Fibroblast of skin of right quadriceps (primary cell): ENCODE measurements at regions not wholly inside any gene's neighbourhood (a gene's known extent, or its start where the extent isn't known, plus 50 kb on each side); places are given as distances from the start of the nearest gene placed in this dataset.
A peak's percentile ranks its signal among the peaks of the same experiment; 100 is the strongest.

Experiments used
- DNase-seq: peaks from one replicate; pipeline ENCODE4 v3.0.0-alpha.2; 2013

DNA sequence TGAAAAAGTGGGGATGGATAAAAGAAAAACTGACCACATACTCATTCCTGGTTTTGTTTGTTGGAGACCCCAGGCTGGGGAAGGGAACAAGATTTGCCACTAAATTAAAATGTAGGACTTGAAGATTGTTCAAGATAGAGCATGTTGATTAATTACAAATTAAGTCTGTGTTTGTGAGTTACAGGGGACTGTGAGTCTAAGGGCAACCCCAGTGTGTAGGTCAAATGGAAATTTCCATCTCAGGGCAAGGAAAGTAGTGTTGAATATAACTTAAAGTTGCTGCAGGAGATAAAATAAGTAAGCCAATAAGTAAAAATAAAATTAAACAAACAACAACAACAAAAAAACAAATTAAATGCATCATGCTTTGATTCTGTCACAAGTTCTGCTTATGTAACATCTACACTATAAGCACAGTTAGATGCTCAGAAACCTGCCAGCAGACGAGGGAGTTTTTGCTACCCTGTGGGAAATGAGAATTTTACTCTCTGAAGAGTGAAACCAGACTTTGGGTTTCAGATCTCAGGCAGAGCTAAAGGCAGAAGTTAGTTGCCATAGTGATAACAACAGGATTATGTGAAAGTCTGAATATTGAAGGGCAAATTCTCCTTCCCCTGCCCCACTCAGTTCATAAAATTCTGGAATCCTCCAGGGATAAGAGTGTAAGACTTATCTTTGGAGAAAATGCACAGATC is 352.3 kb downstream of the GRXCR1 start:
- no peak for DNase-seq

DNA sequence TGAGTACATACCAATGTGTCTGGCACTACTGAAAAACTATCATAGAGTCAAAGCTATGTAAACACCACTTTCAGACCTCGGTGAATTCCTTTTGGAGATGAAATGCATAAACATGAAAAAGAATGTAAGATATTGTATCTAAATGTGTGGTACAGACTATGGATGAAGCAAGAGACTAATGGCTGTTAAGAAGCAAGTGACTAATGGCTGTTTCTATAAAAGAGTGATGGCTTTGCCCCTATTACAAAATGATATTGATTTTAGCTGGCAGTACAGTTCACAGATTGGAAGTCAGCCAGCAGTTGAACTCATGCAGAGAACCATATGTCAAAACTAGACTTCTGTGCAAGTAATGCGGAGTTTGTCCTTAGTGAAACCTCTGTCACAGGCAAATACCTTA is 359.3 kb downstream of the GRXCR1 start:
- peak; percentile 29 for DNase-seq

DNA sequence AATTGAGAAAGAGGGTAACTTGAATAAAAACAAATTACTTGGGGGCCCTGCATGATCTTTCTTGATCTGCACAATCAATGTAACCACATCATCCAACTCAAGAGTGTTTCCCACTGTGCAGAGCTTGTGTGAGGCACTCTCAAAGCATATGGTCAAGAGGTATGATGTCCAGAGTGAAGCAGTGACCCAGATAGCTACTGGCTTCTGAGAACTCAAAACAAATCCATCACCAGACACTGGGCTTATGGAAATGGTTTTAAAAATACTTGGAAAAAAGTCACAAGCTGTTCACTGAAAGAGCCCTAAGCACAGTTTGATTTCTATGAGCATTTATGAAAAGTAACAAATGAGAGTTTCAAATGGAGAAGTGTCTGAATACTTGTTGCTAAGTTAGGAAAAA is 361.0 kb downstream of the GRXCR1 start:
- no peak for DNase-seq

DNA sequence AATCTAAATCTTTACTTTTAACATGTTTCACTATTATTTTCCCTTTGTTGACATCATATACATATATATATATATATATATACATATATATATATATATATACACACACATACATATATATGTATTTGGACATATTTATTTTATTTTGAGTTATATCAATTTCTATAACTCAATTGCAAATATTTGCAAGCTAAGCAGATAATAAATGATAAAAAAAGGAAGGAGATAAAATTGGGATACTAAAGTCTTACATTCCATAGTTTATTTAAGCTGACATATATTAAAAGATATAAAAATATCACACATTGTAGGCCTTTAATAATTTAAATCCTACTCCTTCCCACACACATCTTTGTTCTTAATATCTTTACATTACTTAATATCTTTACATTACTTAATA is 372.2 kb downstream of the GRXCR1 start:
- DNase-seq = no peak

DNA sequence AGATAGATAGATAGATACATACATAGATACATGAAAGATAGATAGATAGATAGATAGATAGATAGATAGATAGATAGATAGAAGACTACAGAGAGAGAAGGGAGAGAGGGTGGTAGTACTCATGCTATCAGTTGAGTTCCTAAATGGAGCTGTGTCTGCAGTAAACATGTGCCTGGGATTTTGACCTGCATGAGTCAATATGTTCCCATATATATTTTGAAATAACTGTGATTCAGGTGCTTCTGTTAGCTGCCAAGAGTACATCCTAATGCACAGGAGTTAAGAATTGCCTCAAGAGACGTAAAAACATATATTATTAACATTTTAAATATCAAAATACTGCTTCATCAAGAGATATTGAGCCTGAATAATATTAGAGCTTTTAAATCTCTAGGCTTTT is 379.4 kb downstream of the GRXCR1 start:
- DNase-seq = no peak

DNA sequence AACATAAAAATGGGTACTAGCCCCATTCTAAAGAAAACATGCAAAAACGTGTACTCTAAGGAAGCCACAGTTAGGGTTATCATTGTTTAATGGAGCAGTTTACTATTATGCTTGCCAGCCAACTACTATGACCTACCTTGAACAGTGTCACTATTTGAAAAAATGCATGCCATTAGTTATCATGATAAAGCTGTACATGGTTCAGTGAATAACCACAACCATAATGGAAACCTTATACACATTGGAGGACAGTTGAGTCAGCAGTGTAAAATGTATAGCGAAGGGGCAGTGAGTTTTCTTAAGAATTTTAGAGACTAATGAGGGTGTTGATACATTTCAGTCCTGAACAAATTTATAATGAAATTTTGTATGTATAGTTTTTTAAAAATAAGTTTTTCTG is 381.9 kb downstream of the GRXCR1 start:
- DNase-seq = peak; percentile 1

DNA sequence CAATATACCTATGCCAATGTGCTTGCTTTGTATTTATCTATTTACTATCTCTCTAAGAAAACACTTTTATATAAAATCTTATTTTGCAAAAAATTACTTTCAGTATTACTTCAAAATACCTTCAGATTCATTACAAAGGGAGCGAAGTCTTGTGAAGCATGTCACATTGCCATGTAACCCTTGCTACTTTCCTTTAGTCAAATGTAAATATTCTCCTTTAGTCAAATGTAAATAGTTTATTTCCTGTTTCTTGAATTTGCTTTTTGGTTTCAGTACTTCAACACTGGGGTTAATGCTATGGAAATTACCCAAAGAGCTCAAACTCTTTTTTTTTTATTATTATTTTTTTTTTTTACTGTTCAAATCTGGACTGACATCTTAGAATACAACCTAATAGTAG is 383.3 kb downstream of the GRXCR1 start:
- DNase-seq = no peak

DNA sequence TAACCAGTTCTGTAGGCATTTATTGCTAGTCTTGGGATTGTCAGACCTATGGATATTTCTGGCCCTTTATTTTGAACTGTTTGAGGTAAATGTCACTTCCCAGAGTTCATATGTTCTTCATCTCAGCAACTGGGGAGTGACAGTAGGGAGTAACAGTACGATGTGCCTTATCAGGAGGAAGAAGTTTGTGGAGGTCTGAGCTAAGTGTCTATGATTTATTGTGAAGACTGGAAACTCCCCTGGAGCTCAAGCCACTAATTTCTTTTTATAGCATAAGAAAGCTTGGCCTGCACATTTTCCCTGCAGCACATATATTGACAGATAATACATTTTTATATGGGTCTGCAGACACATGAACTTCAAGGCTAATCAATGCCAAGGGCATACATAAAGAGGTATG is 383.8 kb downstream of the GRXCR1 start:
- peak; percentile 9 for DNase-seq

DNA sequence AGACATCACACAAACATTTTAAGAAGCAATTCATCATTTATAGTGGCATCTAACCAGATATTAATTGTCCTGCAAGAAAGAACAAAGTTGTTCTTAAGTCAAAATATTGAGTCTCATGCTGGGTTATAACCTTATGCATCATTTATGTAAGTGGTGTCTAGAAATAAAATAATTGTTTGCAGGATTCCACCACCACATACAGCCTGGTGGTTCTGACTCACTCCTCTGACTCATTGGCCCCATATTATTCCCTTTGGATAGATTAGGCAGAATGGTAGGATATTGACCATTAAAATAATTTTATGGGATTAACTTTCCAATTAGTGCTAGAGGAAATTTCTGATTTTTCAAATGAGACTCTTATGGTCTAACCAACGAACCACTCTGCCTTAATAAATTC is 384.5 kb downstream of the GRXCR1 start:
- DNase-seq = peak; percentile 68

DNA sequence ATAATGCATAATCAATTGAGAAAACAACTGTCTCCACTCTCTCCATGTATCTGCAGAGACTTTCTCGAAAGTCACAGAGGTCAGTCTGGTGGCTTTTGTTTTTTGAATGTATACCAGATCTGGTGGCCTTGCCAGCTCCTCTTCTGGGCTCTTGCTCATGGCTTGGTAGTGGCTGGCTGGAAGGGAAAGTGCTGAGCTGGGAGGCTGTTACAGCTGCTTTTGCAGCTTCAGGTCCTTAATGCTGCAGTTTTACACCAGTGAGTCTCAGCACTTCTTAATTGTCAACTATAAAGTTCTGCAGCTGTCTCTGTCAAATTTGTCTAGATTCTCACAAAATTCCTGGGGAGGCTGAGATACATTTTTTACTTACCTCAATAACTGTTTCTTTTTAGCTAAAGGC is 390.0 kb downstream of the GRXCR1 start:
- no peak for DNase-seq

DNA sequence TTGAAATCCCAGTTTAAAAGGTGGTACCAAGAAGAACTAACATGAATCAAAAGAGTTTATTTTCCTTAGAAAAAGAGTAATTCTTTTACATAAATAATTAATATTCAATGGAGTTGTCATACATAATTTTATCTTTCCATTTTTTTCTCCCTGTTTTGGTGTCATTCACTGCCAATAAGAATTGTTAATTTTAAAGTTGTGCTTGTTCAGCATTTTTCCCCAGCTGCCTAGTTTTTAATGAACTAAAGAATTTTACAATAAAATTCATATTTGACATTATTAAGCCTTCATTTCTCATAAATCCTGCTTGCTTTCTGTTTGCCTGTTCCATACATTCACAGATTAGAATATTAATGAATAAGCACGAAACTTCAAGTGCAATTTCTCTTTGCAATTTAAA is 393.6 kb downstream of the GRXCR1 start:
- DNase-seq = no peak

DNA sequence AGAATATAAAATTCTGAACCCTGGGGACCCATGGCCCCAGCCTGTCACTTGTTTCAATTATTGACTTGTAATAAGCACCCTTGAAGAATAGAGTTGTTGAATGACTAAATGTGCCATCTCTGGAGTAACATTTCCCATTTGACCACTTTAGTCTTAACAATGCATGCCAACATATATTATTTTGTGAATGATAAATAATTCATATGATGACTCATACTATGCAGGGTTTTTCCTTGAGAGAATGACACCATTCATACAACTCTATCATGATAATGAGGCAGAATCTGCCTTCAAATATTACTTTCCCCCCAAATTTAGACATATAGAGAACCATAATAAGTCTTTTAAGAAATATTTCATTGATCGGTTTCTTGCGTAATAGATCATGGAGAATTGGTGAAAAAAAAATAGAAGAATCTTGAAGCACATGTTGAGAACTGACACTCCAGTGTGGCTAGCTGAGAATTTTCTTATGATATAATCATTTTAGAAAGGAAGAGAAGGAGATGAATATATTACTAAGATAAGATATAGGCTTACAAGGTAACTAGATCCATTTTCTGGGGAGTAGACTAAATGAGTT is 404.5 kb downstream of the GRXCR1 start:
- DNase-seq = no peak

DNA sequence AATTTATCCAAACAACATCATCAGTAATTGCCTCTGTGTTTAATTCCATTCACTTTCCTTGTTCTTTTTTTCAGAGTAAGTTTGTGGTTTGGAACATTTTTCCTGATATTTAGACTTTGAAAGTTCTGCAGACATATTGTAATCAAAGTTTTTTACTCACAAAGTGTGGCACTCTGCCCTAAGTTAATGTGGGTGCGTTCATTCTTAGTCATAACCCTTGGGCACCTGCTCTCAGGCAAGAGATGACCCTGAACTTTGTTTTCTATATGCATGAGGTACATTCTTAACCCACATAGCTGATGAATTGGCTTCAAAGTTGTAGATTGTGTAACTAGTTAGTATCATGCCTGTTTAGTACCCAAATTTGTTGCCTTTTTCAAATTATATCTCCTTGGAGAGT is 424.3 kb downstream of the GRXCR1 start:
- DNase-seq = no peak

DNA sequence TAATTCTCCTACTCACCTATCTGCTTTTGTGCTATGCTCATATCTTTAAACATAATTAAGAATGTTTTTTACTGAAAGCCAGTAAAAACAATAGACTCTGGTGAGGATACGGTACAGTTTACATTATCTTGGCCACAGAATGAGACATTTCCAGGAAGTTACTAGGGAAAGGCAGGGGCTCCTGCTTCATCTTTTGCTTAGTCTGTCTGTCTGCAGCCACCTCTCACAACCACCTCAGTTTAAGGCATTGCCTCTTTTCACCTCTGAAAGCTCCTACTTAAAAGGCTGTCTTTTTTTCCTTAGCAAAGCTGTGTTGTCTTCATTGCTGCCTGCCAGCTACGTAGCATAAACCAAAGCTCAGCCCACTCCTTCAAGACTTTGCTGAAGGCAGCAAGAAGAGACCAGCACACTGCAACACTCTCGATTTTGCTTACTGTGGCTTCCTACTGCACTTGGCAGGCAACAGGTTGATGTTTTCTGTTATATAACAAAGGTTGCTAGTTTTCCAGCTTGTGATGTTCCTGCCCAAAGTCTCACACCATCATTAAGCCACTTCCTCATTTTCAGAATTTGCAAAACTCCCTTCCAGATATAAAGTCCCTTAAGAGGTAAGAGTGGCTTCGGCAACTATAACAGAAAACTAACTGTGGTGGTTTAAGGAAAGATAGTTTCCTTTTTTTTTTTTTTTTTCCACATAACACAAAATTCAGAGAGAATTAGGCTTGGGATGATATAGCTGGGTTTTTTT is 432.9 kb downstream of the GRXCR1 start:
- peak; percentile 16 for DNase-seq

DNA sequence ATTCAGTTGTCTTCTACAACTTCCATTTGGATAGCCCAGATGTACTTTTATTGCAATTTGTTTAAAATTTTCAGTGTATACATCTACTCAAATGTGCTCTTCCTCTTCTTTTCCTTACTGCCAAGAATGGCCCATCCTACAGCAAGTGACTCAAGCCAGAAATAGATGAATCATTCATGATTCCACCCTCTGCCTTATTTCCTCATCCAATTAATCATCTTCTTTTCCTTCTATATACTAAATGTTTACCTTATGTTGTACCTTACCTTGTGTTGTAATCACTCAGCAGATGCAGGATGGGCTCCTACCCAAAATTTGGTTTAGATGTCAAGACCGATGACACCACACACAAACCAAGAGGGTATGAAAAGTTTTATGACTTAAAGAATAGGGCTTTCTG is 437.8 kb downstream of the GRXCR1 start:
- peak; percentile 79 for DNase-seq

DNA sequence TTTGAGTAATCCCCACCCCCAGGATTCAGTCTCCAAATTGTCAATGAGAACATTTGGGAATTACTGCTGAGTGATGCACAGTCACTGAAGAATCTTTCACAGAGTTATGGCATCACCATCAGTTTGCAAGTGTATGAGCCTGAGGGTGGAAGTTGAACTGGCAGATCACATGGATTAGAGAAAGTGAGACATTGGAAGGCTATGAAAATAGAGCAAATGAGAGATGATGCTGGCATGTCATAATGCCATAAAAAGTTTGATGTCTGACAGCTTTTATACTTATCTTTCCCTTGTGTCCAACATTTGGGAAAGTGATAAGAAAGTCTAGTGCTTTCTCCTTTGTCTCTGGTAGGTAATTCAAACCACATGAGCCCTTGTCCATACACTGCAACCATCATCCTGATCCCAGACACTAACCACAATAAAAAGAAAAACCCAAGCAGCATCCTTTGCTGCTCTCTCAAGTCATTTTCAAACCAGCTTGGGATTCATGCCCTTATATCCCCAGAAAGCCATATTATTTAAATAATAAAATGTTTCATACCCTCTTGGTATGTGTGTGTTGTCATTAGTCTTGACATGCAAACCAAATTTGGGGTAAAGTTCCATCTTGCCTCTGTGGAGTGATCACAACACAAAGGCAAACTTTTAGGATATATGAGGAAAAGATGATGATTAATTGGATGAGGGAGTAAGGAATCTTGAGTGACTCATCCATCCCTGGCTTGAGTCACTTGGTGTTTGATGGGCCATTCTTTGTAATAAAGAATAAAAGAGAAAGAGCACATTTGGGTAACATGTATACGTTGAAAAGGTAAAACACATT is 438.9 kb downstream of the GRXCR1 start:
- DNase-seq = peak; percentile 91

DNA sequence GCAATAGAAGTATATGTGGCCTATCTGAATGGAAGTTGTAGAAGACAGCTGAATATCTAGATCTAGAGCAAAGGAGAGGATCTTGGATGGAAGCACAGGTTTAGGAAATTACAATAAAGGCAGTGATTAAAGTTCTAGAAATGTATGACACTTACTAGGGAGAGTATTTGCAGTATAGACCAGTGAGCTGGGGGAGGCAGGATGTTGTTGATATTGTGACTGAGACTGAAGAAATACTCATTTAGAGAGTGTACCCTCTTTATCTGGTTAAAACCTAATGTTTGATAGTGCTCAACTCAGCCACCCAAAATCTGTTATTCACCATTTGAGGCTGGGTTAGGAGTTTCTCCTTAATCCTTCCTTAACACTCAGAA is 439.5 kb downstream of the GRXCR1 start:
- no peak for DNase-seq

DNA sequence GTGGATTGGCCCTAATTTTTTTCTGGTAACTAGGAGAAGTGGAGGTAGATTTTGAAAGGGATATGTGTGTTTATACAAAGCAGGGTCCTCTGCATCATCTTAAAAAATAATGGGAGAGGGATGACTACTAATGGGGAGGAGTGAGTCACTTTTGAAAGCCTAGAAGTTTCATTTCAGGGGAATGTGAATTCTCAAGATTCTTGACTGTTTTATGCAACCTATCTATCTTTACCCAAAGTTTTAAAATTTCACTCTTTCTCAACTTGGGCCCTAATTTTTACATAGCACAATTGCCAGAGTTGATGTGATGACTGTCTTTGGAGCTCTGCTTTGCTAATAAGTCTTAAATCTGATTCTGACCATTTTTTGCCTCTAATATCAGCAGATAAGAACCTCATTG is 445.2 kb downstream of the GRXCR1 start:
- peak; percentile 69 for DNase-seq

DNA sequence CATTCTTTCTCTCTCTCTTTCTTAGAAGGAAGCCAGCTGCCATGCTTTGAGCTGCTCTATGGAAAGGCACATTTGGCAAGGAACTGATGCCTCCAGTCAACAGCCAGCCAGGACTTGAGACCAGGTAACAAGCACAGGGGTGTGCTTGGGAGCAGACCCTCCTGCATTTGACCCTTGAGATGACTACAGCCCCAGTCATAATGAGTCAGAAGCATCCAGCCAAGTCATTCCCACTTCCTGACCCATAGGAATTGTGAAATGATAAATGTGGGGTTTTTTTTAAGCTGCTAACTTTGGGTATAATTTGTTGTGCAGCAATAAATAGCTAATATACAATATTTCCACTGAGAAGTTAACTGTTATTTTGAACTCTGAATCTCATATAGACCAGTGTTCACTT is 446.9 kb downstream of the GRXCR1 start:
- peak; percentile 73 for DNase-seq

DNA sequence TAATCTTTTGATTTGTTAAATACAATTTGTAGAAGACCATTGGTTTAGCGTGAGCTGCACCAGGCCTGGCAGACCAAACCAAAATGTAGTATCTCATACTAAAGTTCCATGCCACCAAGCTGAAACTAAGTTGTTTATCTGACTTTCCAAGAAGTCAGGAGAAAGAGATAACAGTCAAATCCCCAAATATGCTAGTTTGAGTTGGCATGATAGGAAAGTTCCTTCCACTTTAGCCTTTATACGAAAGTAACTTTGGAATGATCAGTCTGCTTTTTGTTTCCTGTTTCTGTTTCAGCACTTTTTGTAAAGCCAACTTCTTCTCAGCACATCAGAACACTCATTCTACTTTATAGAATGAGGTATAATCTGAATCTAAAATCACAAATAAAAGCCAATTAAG is 449.2 kb downstream of the GRXCR1 start:
- DNase-seq = no peak

DNA sequence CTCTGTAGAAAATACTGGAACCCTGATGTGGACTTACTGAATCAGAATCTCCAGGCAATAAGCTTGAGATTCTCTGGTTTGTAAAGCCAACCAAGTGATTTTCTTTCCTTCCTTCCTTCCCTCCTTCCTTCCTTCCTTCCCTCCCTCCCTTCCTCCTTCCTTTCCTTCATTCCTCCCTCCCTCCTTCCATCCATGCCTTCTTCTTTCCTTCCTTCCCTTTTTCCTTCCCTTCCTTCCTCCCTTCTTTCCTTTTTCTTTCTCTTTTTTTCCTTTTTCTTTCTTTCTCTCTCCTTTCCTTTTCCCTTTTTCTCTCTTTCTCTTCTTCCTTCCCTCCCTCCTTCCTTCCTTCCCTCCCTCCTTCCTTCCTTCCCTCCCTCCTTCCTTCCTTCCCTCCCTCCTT is 450.8 kb downstream of the GRXCR1 start:
- DNase-seq = no peak

DNA sequence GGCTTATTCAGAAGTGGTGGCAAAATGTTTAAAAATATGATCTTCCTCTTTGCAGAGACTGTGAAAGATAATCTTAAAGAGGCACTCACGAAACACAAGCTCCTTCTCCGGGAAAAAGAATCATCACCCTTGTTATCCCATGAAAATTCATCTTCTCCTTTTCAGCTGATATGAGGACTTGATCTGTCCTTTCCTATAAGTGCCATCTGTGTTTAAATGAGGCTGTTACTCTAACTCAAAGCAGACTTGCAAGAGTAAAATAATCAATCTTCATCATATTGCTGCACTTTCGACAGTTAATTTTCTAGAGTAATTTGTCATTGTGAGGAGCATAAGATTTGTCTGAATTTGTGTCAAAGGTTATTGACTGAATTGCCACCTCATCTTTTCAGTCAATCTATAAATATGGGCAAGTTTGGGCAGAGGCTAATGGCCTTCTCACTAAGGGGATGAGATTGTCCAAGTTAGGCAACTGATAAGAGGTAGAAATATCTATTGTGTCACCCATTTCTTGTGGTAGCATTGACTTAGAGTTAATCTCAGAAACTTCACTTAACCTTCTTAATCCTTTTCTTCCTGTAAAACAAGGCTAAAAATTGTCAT is 452.9 kb downstream of the GRXCR1 start:
- no peak for DNase-seq

DNA sequence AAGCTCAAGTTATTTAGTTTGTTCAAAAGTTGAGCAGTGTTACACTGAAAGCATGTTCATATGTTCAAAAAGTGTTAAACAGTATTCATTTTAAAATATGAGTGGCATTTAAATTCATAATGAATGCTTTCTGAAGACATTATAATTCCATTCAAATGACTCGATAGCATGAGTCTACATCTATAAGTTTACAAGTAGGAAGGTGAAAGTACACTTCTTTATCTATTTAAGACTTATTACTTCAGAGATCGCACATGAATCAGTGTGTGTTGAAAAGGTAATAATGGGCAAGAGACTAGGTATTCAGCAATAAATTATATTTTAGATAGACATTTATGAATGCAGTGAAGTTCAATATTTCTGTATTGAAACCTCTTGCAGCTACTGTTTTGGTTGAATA is 456.1 kb downstream of the GRXCR1 start:
- DNase-seq = peak; percentile 20
